ENCODE measurements at regions not wholly inside any gene's neighbourhood (a gene's known extent, or its start where the extent isn't known, plus 50 kb on each side); places are given as distances from the start of the nearest gene placed in this dataset.

GRCh38 chr1:224866940-224867339, 62.5 kb upstream of the DNAH14 start:
- Histone ChIP-seq H3K27me3 (peaks cover 3% of the 10 kb centered on the region), H3K4me3 (no peak overlapping the region), H3K9me3 (replicated peaks in 1 of 3) (peaks cover 0 to 3% (median 0%) of the 10 kb centered on the region in 3 donors), H3K36me3 (replicated peaks in 1 of 2) (no peaks in the 10 kb centered on the region), H3K4me1 (replicated peaks in 1 of 2) (no peaks in the 10 kb centered on the region), H3K27ac (no peak overlapping the region)
- DNase-seq, result no peak
- intact Hi-C loops (cut with DNase I), result no loop called here
- TF ChIP-seq POLR2A (IDR thresholded peaks at IDR 0.05) (no peak), CTCF (IDR thresholded peaks at IDR 0.05) (no peak)

- H3K27me3 ChIP-seq, result peaks cover 3% of the 10 kb centered on the region
- DNase-seq, result no peak
- H3K9me3 ChIP-seq (replicated peaks in 1 of 3), result peaks cover 0 to 3% (median 0%) of the 10 kb centered on the region in 3 donors
- intact Hi-C loops (cut with DNase I), result no loop called here
- no peaks in the 10 kb centered on the region for H3K4me1 ChIP-seq (replicated peaks in 1 of 2)
- H3K27ac ChIP-seq, result no peak overlapping the region
- H3K4me3 ChIP-seq, result no peak overlapping the region
- H3K36me3 ChIP-seq (replicated peaks in 1 of 2), result no peaks in the 10 kb centered on the region
- TF ChIP-seq CTCF (IDR thresholded peaks at IDR 0.05) (no peak), POLR2A (IDR thresholded peaks at IDR 0.05) (no peak)
These were observed 61.8 kb upstream of the DNAH14 start for GRCh38 chr1:224867715-224868114.

GRCh38 chr1:224872832-224873433, 56.5 kb upstream of the DNAH14 start:
- no peak for DNase-seq
- H3K4me3 ChIP-seq, result no peak overlapping the region
- intact Hi-C loops (cut with DNase I), result no loop called here
- H3K27me3 ChIP-seq, result no peaks in the 10 kb centered on the region
- no peak overlapping the region for H3K27ac ChIP-seq
- peaks cover 0 to 6% of the 10 kb centered on the region in 2 donors for H3K4me1 ChIP-seq (replicated peaks in 1 of 2)
- H3K9me3 ChIP-seq (replicated peaks in 1 of 3), result no peaks in the 10 kb centered on the region
- TF ChIP-seq POLR2A (IDR thresholded peaks at IDR 0.05) (no peak), CTCF (IDR thresholded peaks at IDR 0.05) (no peak)
- no peaks in the 10 kb centered on the region for H3K36me3 ChIP-seq (replicated peaks in 1 of 2)
- 48 to 63% (median 49%) methylated on average over 4 of the region's 4 CpGs for WGBS, 4 donors

GRCh38 chr1:224873434-224874369, 55.8 kb upstream of the DNAH14 start:
- intact Hi-C loops (cut with DNase I), result no loop called here
- TF ChIP-seq POLR2A (IDR thresholded peaks at IDR 0.05) (no peak), CTCF (IDR thresholded peaks at IDR 0.05) (no peak)
- Histone ChIP-seq H3K4me1 (replicated peaks in 1 of 2) (peaks cover 0 to 6% of the 10 kb centered on the region in 2 donors), H3K9me3 (replicated peaks in 1 of 3) (no peaks in the 10 kb centered on the region), H3K4me3 (no peak overlapping the region), H3K27me3 (no peaks in the 10 kb centered on the region), H3K36me3 (replicated peaks in 1 of 2) (no peaks in the 10 kb centered on the region), H3K27ac (no peak overlapping the region)
- peak in 2 of 7 donors; percentile 18 to 21 for DNase-seq
- 26 to 42% (median 32%) methylated on average over 3 of the region's 3 CpGs for WGBS, 4 donors
